ENCODE measurements at regions not wholly inside any gene's neighbourhood (a gene's known extent, or its start where the extent isn't known, plus 50 kb on each side); places are given as distances from the start of the nearest gene placed in this dataset.

- Histone ChIP-seq H3K4me3 (ENCODE audit: low read depth, low read length) (no peak overlapping the region), H3K4me1 (ENCODE audit: control insufficient read depth, insufficient read depth, low read length) (no peaks in the 10 kb centered on the region), H3K36me3 (ENCODE audit: control insufficient read depth in 2 of 2, insufficient read depth in 1 of 2, low read length in 2 of 2) (no peaks in the 10 kb centered on the region), H3K9me3 (ENCODE audit: control insufficient read depth, insufficient read depth, low read depth, low read length) (no peaks in the 10 kb centered on the region), H3K27ac (ENCODE audit: extremely low read depth, low read depth, low read length) (no peak overlapping the region)
- POLR2A ChIA-PET: no interaction called here
- CTCF ChIA-PET: interaction anchor here (1.0 kb wide), 1 partner anchor 70 kb away, joined by 5 read pairs; no protein-coding TSS in a partner anchor
- TF ChIP-seq MEIS1 (CRISPR knock-in tag; IDR thresholded peaks at IDR 0.05; ENCODE audit: borderline replicate concordance) (no peak), SCRT2 (tag by site-specific recombination; IDR thresholded peaks at IDR 0.05) (no peak), ZNF747 (tag by site-specific recombination; IDR thresholded peaks at IDR 0.05) (no peak), ZNF488 (tag by site-specific recombination; IDR thresholded peaks at IDR 0.05) (no peak), SETDB1 (IDR thresholded peaks at IDR 0.05; ENCODE audit: insufficient read length, low read length) (no peak), ZBTB48 (tag by site-specific recombination; IDR thresholded peaks at IDR 0.05) (no peak), ZNF146 (tag by site-specific recombination; IDR thresholded peaks at IDR 0.05) (no peak), ZNF830 (tag by site-specific recombination; IDR thresholded peaks at IDR 0.05; ENCODE audit: low read depth) (no peak), ZNF426 (tag by site-specific recombination; IDR thresholded peaks at IDR 0.05) (no peak), ZNF561 (tag by site-specific recombination; IDR thresholded peaks at IDR 0.05; ENCODE audit: borderline replicate concordance) (no peak), ZNF114 (tag by site-specific recombination; IDR thresholded peaks at IDR 0.05) (no peak), GFI1B (tag by site-specific recombination; IDR thresholded peaks at IDR 0.05) (no peak), ZNF768 (tag by site-specific recombination; IDR thresholded peaks at IDR 0.05) (no peak), ELK4 (IDR thresholded peaks at IDR 0.05; ENCODE audit: borderline replicate concordance, low read depth, low read length) (no peak), ZNF549 (tag by site-specific recombination; IDR thresholded peaks at IDR 0.05) (no peak), ZNF76 (tag by site-specific recombination; IDR thresholded peaks at IDR 0.05; ENCODE audit: borderline replicate concordance, low read depth) (no peak), SCRT1 (tag by site-specific recombination; IDR thresholded peaks at IDR 0.05; ENCODE audit: borderline replicate concordance) (no peak), ZSCAN16 (tag by site-specific recombination; IDR thresholded peaks at IDR 0.05) (no peak)
Observed at GRCh38 chr12:61862986-61863385, 397.2 kb upstream of the USP15 start.

GRCh38 chr12:61863811-61864210 is 396.4 kb upstream of the USP15 start:
- ChIA-PET POLR2A (no interaction called here), CTCF (interaction anchor here (1.0 kb wide), 1 partner anchor 69 kb away, joined by 5 read pairs; no protein-coding TSS in a partner anchor)
- H3K27ac ChIP-seq (ENCODE audit: extremely low read depth, low read depth, low read length): no peak overlapping the region
- H3K4me3 ChIP-seq (ENCODE audit: low read depth, low read length): no peak overlapping the region
- H3K4me1 ChIP-seq (ENCODE audit: control insufficient read depth, insufficient read depth, low read length): no peaks in the 10 kb centered on the region
- H3K9me3 ChIP-seq (ENCODE audit: control insufficient read depth, insufficient read depth, low read depth, low read length): no peaks in the 10 kb centered on the region
- H3K36me3 ChIP-seq (ENCODE audit: control insufficient read depth in 2 of 2, insufficient read depth in 1 of 2, low read length in 2 of 2): no peaks in the 10 kb centered on the region
- TF ChIP-seq ZBTB26 (tag by site-specific recombination; optimal IDR thresholded peaks at IDR 0.05) (no peak), ZNF157 (tag by site-specific recombination; IDR thresholded peaks at IDR 0.05) (no peak), BCL11B (tag by site-specific recombination; IDR thresholded peaks at IDR 0.05; ENCODE audit: low read depth) (no peak), ZNF449 (tag by site-specific recombination; IDR thresholded peaks at IDR 0.05) (no peak), ZBTB49 (tag by site-specific recombination; IDR thresholded peaks at IDR 0.05; ENCODE audit: low read depth) (no peak), BCL6B (tag by site-specific recombination; IDR thresholded peaks at IDR 0.05) (no peak), ZNF580 (tag by site-specific recombination; IDR thresholded peaks at IDR 0.05) (no peak), ZNF677 (tag by site-specific recombination; IDR thresholded peaks at IDR 0.05) (no peak), KLF16 (tag by site-specific recombination; IDR thresholded peaks at IDR 0.05) (no peak), ZNF2 (tag by site-specific recombination; IDR thresholded peaks at IDR 0.05) (no peak), HOXD13 (CRISPR knock-in tag; IDR thresholded peaks at IDR 0.05; ENCODE audit: borderline replicate concordance) (no peak)

Data from HEK293 (cell line).